ENCODE measurements at regions not wholly inside any gene's neighbourhood (a gene's known extent, or its start where the extent isn't known, plus 50 kb on each side); places are given as distances from the start of the nearest gene placed in this dataset.

DNA sequence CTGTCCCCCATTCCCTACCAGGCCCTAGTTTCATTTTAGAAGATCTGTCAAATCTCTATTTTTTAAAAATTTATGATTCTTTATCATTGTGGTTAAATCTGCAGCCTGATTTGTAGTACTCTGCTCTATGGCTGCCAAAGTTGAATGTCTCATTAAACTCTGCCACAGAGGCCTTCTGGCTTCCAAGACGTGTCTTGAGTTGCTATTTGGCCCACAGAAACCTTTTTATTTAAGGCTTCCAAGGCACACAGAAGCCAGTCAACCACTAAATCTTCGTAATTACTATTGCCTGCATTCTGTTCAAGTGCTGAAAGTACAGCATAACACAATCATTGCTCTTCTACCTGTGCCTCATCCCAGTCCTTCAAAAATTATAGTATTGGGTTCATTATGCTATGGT is 971.0 kb downstream of the NCAM2 start:
- TF ChIP-seq POLR2AphosphoS5 (IDR thresholded peaks at IDR 0.05; ENCODE audit: low read depth, low read length) (no peak), SIN3A (IDR thresholded peaks at IDR 0.05; ENCODE audit: borderline replicate concordance, insufficient read depth, low read length) (no peak), FOXP2 (optimal IDR thresholded peaks at IDR 0.05; ENCODE audit: borderline replicate concordance, extremely low read depth, extremely low read length, insufficient read depth) (no peak), TAF1 (IDR thresholded peaks at IDR 0.05; ENCODE audit: borderline replicate concordance, insufficient read depth, low read length) (no peak)
- TF ChIP-seq, protein P1, sequence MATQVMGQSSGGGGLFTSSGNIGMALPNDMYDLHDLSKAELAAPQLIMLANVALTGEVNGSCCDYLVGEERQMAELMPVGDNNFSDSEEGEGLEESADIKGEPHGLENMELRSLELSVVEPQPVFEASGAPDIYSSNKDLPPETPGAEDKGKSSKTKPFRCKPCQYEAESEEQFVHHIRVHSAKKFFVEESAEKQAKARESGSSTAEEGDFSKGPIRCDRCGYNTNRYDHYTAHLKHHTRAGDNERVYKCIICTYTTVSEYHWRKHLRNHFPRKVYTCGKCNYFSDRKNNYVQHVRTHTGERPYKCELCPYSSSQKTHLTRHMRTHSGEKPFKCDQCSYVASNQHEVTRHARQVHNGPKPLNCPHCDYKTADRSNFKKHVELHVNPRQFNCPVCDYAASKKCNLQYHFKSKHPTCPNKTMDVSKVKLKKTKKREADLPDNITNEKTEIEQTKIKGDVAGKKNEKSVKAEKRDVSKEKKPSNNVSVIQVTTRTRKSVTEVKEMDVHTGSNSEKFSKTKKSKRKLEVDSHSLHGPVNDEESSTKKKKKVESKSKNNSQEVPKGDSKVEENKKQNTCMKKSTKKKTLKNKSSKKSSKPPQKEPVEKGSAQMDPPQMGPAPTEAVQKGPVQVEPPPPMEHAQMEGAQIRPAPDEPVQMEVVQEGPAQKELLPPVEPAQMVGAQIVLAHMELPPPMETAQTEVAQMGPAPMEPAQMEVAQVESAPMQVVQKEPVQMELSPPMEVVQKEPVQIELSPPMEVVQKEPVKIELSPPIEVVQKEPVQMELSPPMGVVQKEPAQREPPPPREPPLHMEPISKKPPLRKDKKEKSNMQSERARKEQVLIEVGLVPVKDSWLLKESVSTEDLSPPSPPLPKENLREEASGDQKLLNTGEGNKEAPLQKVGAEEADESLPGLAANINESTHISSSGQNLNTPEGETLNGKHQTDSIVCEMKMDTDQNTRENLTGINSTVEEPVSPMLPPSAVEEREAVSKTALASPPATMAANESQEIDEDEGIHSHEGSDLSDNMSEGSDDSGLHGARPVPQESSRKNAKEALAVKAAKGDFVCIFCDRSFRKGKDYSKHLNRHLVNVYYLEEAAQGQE (IDR thresholded peaks at IDR 0.05; ENCODE audit: insufficient read depth in 1 of 2, low read depth in 2 of 2, low read length in 2 of 2): no peak

- no peak for TF ChIP-seq POLR2AphosphoS5 (IDR thresholded peaks at IDR 0.05; ENCODE audit: low read depth, low read length)
- TF ChIP-seq TAF1 (IDR thresholded peaks at IDR 0.05; ENCODE audit: borderline replicate concordance, insufficient read depth, low read length): no peak
- TF ChIP-seq SIN3A (IDR thresholded peaks at IDR 0.05; ENCODE audit: borderline replicate concordance, insufficient read depth, low read length): no peak
- TF ChIP-seq, protein P1 (IDR thresholded peaks at IDR 0.05; ENCODE audit: insufficient read depth in 1 of 2, low read depth in 2 of 2, low read length in 2 of 2): no peak
- TF ChIP-seq FOXP2 (optimal IDR thresholded peaks at IDR 0.05; ENCODE audit: borderline replicate concordance, extremely low read depth, extremely low read length, insufficient read depth): no peak
Observed at GRCh38 chr21:21971384-21971783, 973.2 kb downstream of the NCAM2 start.

DNA sequence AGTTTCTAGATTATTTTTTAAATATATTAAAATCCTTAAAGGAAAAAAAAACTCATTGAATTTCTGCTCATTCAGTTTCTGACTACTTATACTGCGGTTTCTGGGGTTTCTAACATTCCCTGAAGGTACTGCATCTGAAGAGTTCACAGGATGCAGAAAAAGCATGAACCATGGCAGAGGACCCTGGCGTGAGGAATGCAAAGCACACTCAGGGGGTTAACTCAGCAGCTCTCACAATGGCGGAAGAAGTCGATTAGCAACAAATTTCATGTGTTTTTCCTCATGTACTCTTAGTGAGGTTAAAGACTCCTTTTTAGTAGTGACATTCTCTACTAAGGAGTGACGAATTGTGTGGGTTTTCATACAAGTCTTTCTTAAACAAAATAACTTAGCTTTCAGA is 975.6 kb downstream of the NCAM2 start:
- no peak for TF ChIP-seq SIN3A (IDR thresholded peaks at IDR 0.05; ENCODE audit: borderline replicate concordance, insufficient read depth, low read length)
- no peak for TF ChIP-seq FOXP2 (optimal IDR thresholded peaks at IDR 0.05; ENCODE audit: borderline replicate concordance, extremely low read depth, extremely low read length, insufficient read depth)
- no peak for TF ChIP-seq TAF1 (IDR thresholded peaks at IDR 0.05; ENCODE audit: borderline replicate concordance, insufficient read depth, low read length)
- TF ChIP-seq POLR2AphosphoS5 (IDR thresholded peaks at IDR 0.05; ENCODE audit: low read depth, low read length): no peak
- TF ChIP-seq, protein P1 (IDR thresholded peaks at IDR 0.05; ENCODE audit: insufficient read depth in 1 of 2, low read depth in 2 of 2, low read length in 2 of 2): no peak

DNA sequence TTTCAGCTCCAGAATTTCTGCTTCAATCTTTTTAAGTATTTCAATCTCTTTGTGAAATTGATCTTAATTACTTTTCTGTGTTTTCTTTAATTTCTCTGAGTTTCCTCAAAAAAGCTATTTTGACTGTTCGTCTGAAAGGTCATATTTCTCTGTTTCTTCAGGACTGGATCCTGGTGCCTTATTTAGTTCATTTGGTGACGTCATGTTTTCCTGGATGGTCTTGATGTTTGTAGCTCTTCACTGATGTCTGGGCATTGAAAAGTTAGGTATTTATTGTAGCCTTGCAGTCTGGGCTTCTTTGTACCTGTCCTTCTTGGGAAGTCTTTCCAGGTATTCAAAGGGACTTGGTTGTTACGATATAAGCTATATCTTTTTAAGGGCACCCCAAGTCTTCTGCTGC is 998.7 kb downstream of the NCAM2 start:
- TF ChIP-seq TAF1 (IDR thresholded peaks at IDR 0.05; ENCODE audit: borderline replicate concordance, insufficient read depth, low read length) (no peak), FOXP2 (optimal IDR thresholded peaks at IDR 0.05; ENCODE audit: borderline replicate concordance, extremely low read depth, extremely low read length, insufficient read depth) (no peak), SIN3A (IDR thresholded peaks at IDR 0.05; ENCODE audit: borderline replicate concordance, insufficient read depth, low read length) (no peak), POLR2AphosphoS5 (IDR thresholded peaks at IDR 0.05; ENCODE audit: low read depth, low read length) (no peak)
- TF ChIP-seq, protein P1 (IDR thresholded peaks at IDR 0.05; ENCODE audit: insufficient read depth in 1 of 2, low read depth in 2 of 2, low read length in 2 of 2): no peak
